ENCODE measurements at regions not wholly inside any gene's neighbourhood (a gene's known extent, or its start where the extent isn't known, plus 50 kb on each side); places are given as distances from the start of the nearest gene placed in this dataset.
A peak's percentile ranks its signal among the peaks of the same experiment; 100 is the strongest.

- Histone ChIP-seq H3K27me3 (replicated peaks; ENCODE audit: insufficient read depth) (no peaks in the 10 kb centered on the region), H3K4me1 (replicated peaks) (no peaks in the 10 kb centered on the region), H3K9me3 (no peaks in the 10 kb centered on the region), H3K27ac (no peak overlapping the region), H3K36me3 (no peaks in the 10 kb centered on the region), H3K4me3 (no peak overlapping the region)
- intact Hi-C loops (cut with DNase I), result no loop called here
- no peak for DNase-seq (ENCODE audit: low spot score)
- 46% methylated on average over 3 of the region's 3 CpGs for WGBS
- TF ChIP-seq POLR2A (IDR thresholded peaks at IDR 0.05), result no peak
- TF ChIP-seq POLR2AphosphoS5 (IDR thresholded peaks at IDR 0.05), result no peak
- TF ChIP-seq CTCF (IDR thresholded peaks at IDR 0.05), result no peak
Measured at GRCh38 chr1:34547046-34547674, 207.7 kb upstream of the GJB5 start.

GRCh38 chr1:34549199-34549598, 205.6 kb upstream of the GJB5 start:
- H3K4me3 ChIP-seq, result no peak overlapping the region
- intact Hi-C loops (cut with DNase I), result no loop called here
- TF ChIP-seq POLR2AphosphoS5 (IDR thresholded peaks at IDR 0.05) (no peak), POLR2A (IDR thresholded peaks at IDR 0.05) (no peak), CTCF (IDR thresholded peaks at IDR 0.05) (peak in 2 of 4 experiments; percentile 6 to 31)
- no peaks in the 10 kb centered on the region for H3K4me1 ChIP-seq (replicated peaks)
- no peaks in the 10 kb centered on the region for H3K9me3 ChIP-seq
- DNase-seq (ENCODE audit: low spot score), result peak; percentile 16
- H3K27ac ChIP-seq, result no peak overlapping the region
- H3K36me3 ChIP-seq, result no peaks in the 10 kb centered on the region
- H3K27me3 ChIP-seq (replicated peaks; ENCODE audit: insufficient read depth), result no peaks in the 10 kb centered on the region
- WGBS, result 28% methylated on average over 5 of the region's 5 CpGs

- WGBS, result 86% methylated on average over 3 of the region's 3 CpGs
Measured at GRCh38 chr1:34578306-34578705, 176.5 kb upstream of the GJB5 start.

GRCh38 chr1:34582356-34582755, 172.5 kb upstream of the GJB5 start:
- H3K36me3 ChIP-seq, result no peaks in the 10 kb centered on the region
- intact Hi-C loops (cut with DNase I), result no loop called here
- no peaks in the 10 kb centered on the region for H3K27me3 ChIP-seq (replicated peaks; ENCODE audit: insufficient read depth)
- H3K27ac ChIP-seq, result no peak overlapping the region
- H3K4me1 ChIP-seq (replicated peaks), result no peaks in the 10 kb centered on the region
- no peaks in the 10 kb centered on the region for H3K9me3 ChIP-seq
- no peak overlapping the region for H3K4me3 ChIP-seq
- 63% methylated on average over 2 of the region's 2 CpGs for WGBS
- DNase-seq (ENCODE audit: low spot score), result no peak
- TF ChIP-seq POLR2A (IDR thresholded peaks at IDR 0.05) (no peak), POLR2AphosphoS5 (IDR thresholded peaks at IDR 0.05) (no peak), CTCF (IDR thresholded peaks at IDR 0.05) (no peak)

More at GRCh38 chr1:34578306-34578705, 176.5 kb upstream of the GJB5 start:
- H3K9me3 ChIP-seq, result no peaks in the 10 kb centered on the region
- H3K27me3 ChIP-seq (replicated peaks; ENCODE audit: insufficient read depth), result no peaks in the 10 kb centered on the region
- TF ChIP-seq CTCF (IDR thresholded peaks at IDR 0.05), result no peak
- TF ChIP-seq POLR2AphosphoS5 (IDR thresholded peaks at IDR 0.05), result no peak
- TF ChIP-seq POLR2A (IDR thresholded peaks at IDR 0.05), result no peak
- no peak for DNase-seq (ENCODE audit: low spot score)
- no peak overlapping the region for H3K27ac ChIP-seq
- no peaks in the 10 kb centered on the region for H3K4me1 ChIP-seq (replicated peaks)
- no peak overlapping the region for H3K4me3 ChIP-seq
- intact Hi-C loops (cut with DNase I), result no loop called here
- H3K36me3 ChIP-seq, result no peaks in the 10 kb centered on the region

GRCh38 chr1:34587761-34588160, 167.1 kb upstream of the GJB5 start:
- DNase-seq (ENCODE audit: low spot score), result no peak

More at GRCh38 chr1:34587761-34588160, 167.1 kb upstream of the GJB5 start:
- Histone ChIP-seq H3K9me3 (no peaks in the 10 kb centered on the region), H3K27me3 (replicated peaks; ENCODE audit: insufficient read depth) (no peaks in the 10 kb centered on the region), H3K4me3 (no peak overlapping the region), H3K4me1 (replicated peaks) (no peaks in the 10 kb centered on the region), H3K27ac (no peak overlapping the region), H3K36me3 (no peaks in the 10 kb centered on the region)
- TF ChIP-seq POLR2AphosphoS5 (IDR thresholded peaks at IDR 0.05) (no peak), POLR2A (IDR thresholded peaks at IDR 0.05) (no peak), CTCF (IDR thresholded peaks at IDR 0.05) (no peak)
- WGBS, result 33% methylated on average over 2 of the region's 2 CpGs
- intact Hi-C loops (cut with DNase I), result no loop called here

All from prostate gland (tissue), 2 donors.